ENCODE measurements at regions not wholly inside any gene's neighbourhood (a gene's known extent, or its start where the extent isn't known, plus 50 kb on each side); places are given as distances from the start of the nearest gene placed in this dataset.

GRCh38 chr7:125125315-125125714 lies 195.7 kb upstream of the POT1 start:
- Histone ChIP-seq H3K4me3 (no peak overlapping the region), H3K9me3 (no peaks in the 10 kb centered on the region), H3K4me1 (ENCODE audit: control insufficient read depth in 1 of 2, low read depth in 2 of 2) (no peaks in the 10 kb centered on the region), H3K27ac (no peak overlapping the region), H3K36me3 (no peaks in the 10 kb centered on the region), H3K27me3 (replicated peaks; ENCODE audit: insufficient read depth) (no peaks in the 10 kb centered on the region)
- TF ChIP-seq CTCF (IDR thresholded peaks at IDR 0.05) = no peak
- ATAC-seq (ENCODE audit: insufficient number of reproducible peaks, low FRiP score, low read depth) = no peak
- no peak for DNase-seq (ENCODE audit: low spot score)

- ATAC-seq (ENCODE audit: insufficient number of reproducible peaks, low FRiP score, low read depth) (no peak), DNase-seq (ENCODE audit: low spot score) (no peak)
These were observed 192.5 kb upstream of the POT1 start for GRCh38 chr7:125122173-125122572.

GRCh38 chr7:125119559-125120115 lies 190.0 kb upstream of the POT1 start:
- DNase-seq (ENCODE audit: low spot score) (no peak), ATAC-seq (ENCODE audit: insufficient number of reproducible peaks, low FRiP score, low read depth) (no peak)
- TF ChIP-seq CTCF (IDR thresholded peaks at IDR 0.05) = no peak

More at GRCh38 chr7:125122173-125122572, 192.5 kb upstream of the POT1 start:
- Histone ChIP-seq H3K4me3 (no peak overlapping the region), H3K9me3 (no peaks in the 10 kb centered on the region), H3K27ac (no peak overlapping the region), H3K27me3 (replicated peaks; ENCODE audit: insufficient read depth) (no peaks in the 10 kb centered on the region), H3K4me1 (ENCODE audit: control insufficient read depth in 1 of 2, low read depth in 2 of 2) (no peaks in the 10 kb centered on the region), H3K36me3 (no peaks in the 10 kb centered on the region)
- TF ChIP-seq CTCF (IDR thresholded peaks at IDR 0.05) = no peak

GRCh38 chr7:125118444-125118843 lies 188.8 kb upstream of the POT1 start:
- DNase-seq (ENCODE audit: low spot score) (no peak), ATAC-seq (ENCODE audit: insufficient number of reproducible peaks, low FRiP score, low read depth) (no peak)
- H3K27me3 ChIP-seq (replicated peaks; ENCODE audit: insufficient read depth) = no peaks in the 10 kb centered on the region
- H3K36me3 ChIP-seq = no peaks in the 10 kb centered on the region
- H3K4me3 ChIP-seq = no peak overlapping the region
- no peak for TF ChIP-seq CTCF (IDR thresholded peaks at IDR 0.05)
- H3K9me3 ChIP-seq = no peaks in the 10 kb centered on the region
- H3K27ac ChIP-seq = no peak overlapping the region
- H3K4me1 ChIP-seq (ENCODE audit: control insufficient read depth in 1 of 2, low read depth in 2 of 2) = no peaks in the 10 kb centered on the region

More at GRCh38 chr7:125119559-125120115, 190.0 kb upstream of the POT1 start:
- H3K9me3 ChIP-seq = no peaks in the 10 kb centered on the region
- H3K36me3 ChIP-seq = no peaks in the 10 kb centered on the region
- no peak overlapping the region for H3K27ac ChIP-seq
- H3K4me1 ChIP-seq (ENCODE audit: control insufficient read depth in 1 of 2, low read depth in 2 of 2) = no peaks in the 10 kb centered on the region
- H3K4me3 ChIP-seq = no peak overlapping the region
- H3K27me3 ChIP-seq (replicated peaks; ENCODE audit: insufficient read depth) = no peaks in the 10 kb centered on the region

- TF ChIP-seq CTCF (IDR thresholded peaks at IDR 0.05) = no peak
- no peaks in the 10 kb centered on the region for H3K36me3 ChIP-seq
- no peaks in the 10 kb centered on the region for H3K4me1 ChIP-seq (ENCODE audit: control insufficient read depth in 1 of 2, low read depth in 2 of 2)
- DNase-seq (ENCODE audit: low spot score) = no peak
- no peak overlapping the region for H3K4me3 ChIP-seq
- no peak for ATAC-seq (ENCODE audit: insufficient number of reproducible peaks, low FRiP score, low read depth)
- H3K9me3 ChIP-seq = no peaks in the 10 kb centered on the region
- no peak overlapping the region for H3K27ac ChIP-seq
- H3K27me3 ChIP-seq (replicated peaks; ENCODE audit: insufficient read depth) = no peaks in the 10 kb centered on the region
These were observed 183.2 kb upstream of the POT1 start for GRCh38 chr7:125112850-125113249.
